PC-9 (cell line): ENCODE measurements at regions not wholly inside any gene's neighbourhood (a gene's known extent, or its start where the extent isn't known, plus 50 kb on each side); places are given as distances from the start of the nearest gene placed in this dataset.

Source experiments
- BruUV-seq: library from RNA; stranded (reverse); fragments of 400-500 nt; replicated peaks from 2 replicates; lab custom pipeline; 2021; lab: Mats Ljungman, UMichigan
- CTCF ChIA-PET: fragments of 300-600 bp; sonication (Branson Sonifier 250); formaldehyde crosslinking; loops from one replicate; lab custom pipeline; 2022; ENCODE audit warnings: antibody characterized with exemption; lab: Charles Lee
- POLR2A ChIA-PET: fragments of 300-600 bp; sonication (Branson Sonifier 250); formaldehyde crosslinking; loops from one replicate; lab custom pipeline; 2022; ENCODE audit warnings: antibody characterized with exemption; ENCODE audit not compliant: unreplicated experiment; lab: Charles Lee
- DNase-seq, 2 experiments: peaks; one replicate each; pipeline versions ENCODE4 v3.0.0 to v3.0.0-alpha.2; 2015 to 2022; ENCODE audit warnings: mixed read lengths in 1 of 2
- H2AFZ ChIP-seq: fragments of 200-600 bp; sonication (generic); 2 replicates; pipeline ENCODE4 v1.8.1; 2017; ENCODE audit warnings: antibody characterized with exemption
- H3F3A ChIP-seq: fragments of 200-600 bp; sonication (generic); 2 replicates; pipeline ENCODE4 v1.8.1; 2017; ENCODE audit warnings: antibody characterized with exemption, mild to moderate bottlenecking, low read depth; ENCODE audit not compliant: insufficient read depth
- H3K27ac ChIP-seq: fragments of 200-600 bp; sonication (generic); 2 replicates; pipeline ENCODE4 v1.6.1; 2016; ENCODE audit warnings: mixed run types
- H3K27me3 ChIP-seq: fragments of 200-600 bp; sonication (generic); 2 replicates; pipeline ENCODE4 v1.6.1; 2016; ENCODE audit warnings: low read depth, mixed run types; ENCODE audit not compliant: insufficient read depth
- H3K36me3 ChIP-seq: fragments of 200-600 bp; sonication (generic); 2 replicates; pipeline ENCODE4 v1.6.1; 2016; ENCODE audit warnings: low read depth, mixed run types
- H3K4me1 ChIP-seq: fragments of 200-600 bp; sonication (generic); replicated peaks from 2 replicates; pipeline ENCODE4 v1.6.1; 2016; ENCODE audit warnings: mixed run types; ENCODE audit not compliant: insufficient read depth
- H3K4me2 ChIP-seq: fragments of 200-600 bp; sonication (generic); 2 replicates; pipeline ENCODE4 v1.6.1; 2017; ENCODE audit warnings: mixed run types
- H3K4me3 ChIP-seq: fragments of 200-600 bp; sonication (generic); 2 replicates; pipeline ENCODE4 v1.6.1; 2016; ENCODE audit warnings: mixed run types
- H3K79me2 ChIP-seq: fragments of 200-600 bp; sonication (generic); 2 replicates; pipeline ENCODE4 v1.6.1; 2017; ENCODE audit warnings: low read depth, mixed run types
- H3K9me2 ChIP-seq: fragments of 200-600 bp; sonication (generic); 2 replicates; pipeline ENCODE4 v1.8.1; 2017; ENCODE audit warnings: mild to moderate bottlenecking; ENCODE audit not compliant: insufficient read depth
- H3K9me3 ChIP-seq: fragments of 200-600 bp; sonication (generic); 2 replicates; pipeline ENCODE4 v1.8.1; 2016; ENCODE audit warnings: low read depth; ENCODE audit not compliant: insufficient read depth
- H4K20me1 ChIP-seq: fragments of 200-600 bp; sonication (generic); 2 replicates; pipeline ENCODE4 v1.8.1; 2017; ENCODE audit not compliant: insufficient read depth
- CTCF ChIP-seq: fragments of 200-600 bp; sonication (generic); conservative IDR thresholded peaks from 2 replicates; pipeline ENCODE4 v1.6.1; 2017; ENCODE audit warnings: mixed run types, antibody characterized with exemption, mild to moderate bottlenecking, moderate library complexity
- EZH2 ChIP-seq: fragments of 200-600 bp; sonication (generic); IDR thresholded peaks from 2 replicates; pipeline ENCODE4 v1.8.0; 2017; ENCODE audit warnings: antibody characterized with exemption, low read depth
- intact Hi-C: fragments of 100-400 bp; cut with micrococcal nuclease; formaldehyde crosslinking; loops from one replicate; pipeline ENCODE4 v1.10.0; 2022; ENCODE audit not compliant: unreplicated experiment

- H3K36me3 ChIP-seq, result no peaks in the 10 kb centered on the region
- peaks cover 9% of the 10 kb centered on the region; the same call in 1 of the 2 replicates for H3K27me3 ChIP-seq
- BruUV-seq, result no TSS peak
- no peaks in the 10 kb centered on the region for H3K9me3 ChIP-seq
- H4K20me1 ChIP-seq, result no peaks in the 10 kb centered on the region
- intact Hi-C loops, result no loop called here
- ChIA-PET POLR2A (no interaction called here), CTCF (no interaction called here)
- H3K4me2 ChIP-seq, result no peak overlapping the region
- no peaks in the 10 kb centered on the region for H3K79me2 ChIP-seq
- no peaks in the 10 kb centered on the region for H3F3A ChIP-seq
- H3K4me1 ChIP-seq, result no peaks in the 10 kb centered on the region
- no peak for TF ChIP-seq CTCF
- TF ChIP-seq EZH2, result no peak
- H2AFZ ChIP-seq, result no peak overlapping the region
- no peaks in the 10 kb centered on the region for H3K9me2 ChIP-seq
- H3K27ac ChIP-seq, result no peak overlapping the region
- no peak for DNase-seq
- H3K4me3 ChIP-seq, result no peak overlapping the region
Measured at GRCh38 chr22:19605508-19606331, 81.5 kb upstream of the CLDN5 start.

- no peaks in the 10 kb centered on the region for H4K20me1 ChIP-seq
- H3K27me3 ChIP-seq, result peaks cover 9% of the 10 kb centered on the region; the same call in 1 of the 2 replicates
- H3K36me3 ChIP-seq, result no peaks in the 10 kb centered on the region
Measured at GRCh38 chr22:19606332-19607191, 82.4 kb upstream of the CLDN5 start.

More at GRCh38 chr22:19606332-19607191, 82.4 kb upstream of the CLDN5 start:
- Histone ChIP-seq H3K79me2 (no peaks in the 10 kb centered on the region), H3K4me3 (no peak overlapping the region), H3K4me2 (no peak overlapping the region), H2AFZ (no peak overlapping the region), H3K9me2 (no peaks in the 10 kb centered on the region), H3K9me3 (no peaks in the 10 kb centered on the region), H3K27ac (no peak overlapping the region), H3F3A (no peaks in the 10 kb centered on the region), H3K4me1 (no peaks in the 10 kb centered on the region)
- intact Hi-C loops, result no loop called here
- TF ChIP-seq CTCF, result no peak
- no peak for TF ChIP-seq EZH2
- DNase-seq, result no peak
- ChIA-PET POLR2A (no interaction called here), CTCF (no interaction called here)
- BruUV-seq, result no TSS peak
